GM12878 (cell line): ENCODE measurements at regions not wholly inside any gene's neighbourhood (a gene's known extent, or its start where the extent isn't known, plus 50 kb on each side); places are given as distances from the start of the nearest gene placed in this dataset.
A peak's percentile ranks its signal among the peaks of the same experiment; 100 is the strongest.

Experiments
- CBX3 ChIP-seq: fragments of 200-600 bp; sonication (generic); IDR thresholded peaks from 2 replicates; pipeline ENCODE4 v1.6.1; 2016; ENCODE audit warnings: low read depth, borderline replicate concordance
- CHD4 ChIP-seq: fragments of 200-600 bp; sonication (generic); IDR thresholded peaks from 2 replicates; pipeline ENCODE4 v1.6.1; 2016; ENCODE audit warnings: mild to moderate bottlenecking
- DPF2 ChIP-seq: fragments of 450-650 bp; IDR thresholded peaks from 2 replicates; pipeline ENCODE4 v1.6.1; 2017; ENCODE audit warnings: mild to moderate bottlenecking
- FOS ChIP-seq: IDR thresholded peaks from 3 replicates; pipeline ENCODE4 v1.6.1; 2011; ENCODE audit warnings: borderline replicate concordance; ENCODE audit not compliant: insufficient read length; ENCODE audit errors: extremely low read depth
- IKZF2 ChIP-seq, 2 experiments: fragments of 450-650 bp; IDR thresholded peaks; 2 replicates each; pipeline ENCODE4 v1.6.1; 2017; ENCODE audit warnings: mild to moderate bottlenecking in 2 of 2, moderate library complexity in 2 of 2
- KLF5 ChIP-seq: fragments of 450-650 bp; IDR thresholded peaks from 2 replicates; pipeline ENCODE4 v1.6.1; 2014; ENCODE audit warnings: mild to moderate bottlenecking; ENCODE audit not compliant: partially characterized antibody
- MXI1 ChIP-seq: fragments of 150-350 bp; IDR thresholded peaks from 2 replicates; pipeline ENCODE4 v1.6.1; 2011; ENCODE audit warnings: low read depth, mild to moderate bottlenecking, inconsistent platforms, low read length, improper control_type of control experiment
- PAX5 ChIP-seq: IDR thresholded peaks from 2 replicates; pipeline ENCODE4 v1.6.1; 2011; ENCODE audit warnings: low read depth, low read length, borderline replicate concordance
- RAD51 ChIP-seq: fragments of 450-650 bp; IDR thresholded peaks from 2 replicates; pipeline ENCODE4 v1.6.1; 2016; ENCODE audit warnings: moderate library complexity, mild to moderate bottlenecking, inconsistent platforms
- RFX5 ChIP-seq: IDR thresholded peaks from 2 replicates; pipeline ENCODE4 v1.6.1; 2011; ENCODE audit warnings: low read depth, low read length, improper control_type of control experiment
- STAT3 ChIP-seq: IDR thresholded peaks from 2 replicates; pipeline ENCODE4 v1.6.1; 2011; ENCODE audit warnings: low read depth, low read length, improper control_type of control experiment
- TCF12 ChIP-seq: IDR thresholded peaks from 2 replicates; pipeline ENCODE4 v1.6.1; 2011; ENCODE audit warnings: low read depth, mild to moderate bottlenecking, low read length
- TCF7 ChIP-seq: IDR thresholded peaks from 2 replicates; pipeline ENCODE4 v1.6.1; 2014; ENCODE audit warnings: antibody characterized with exemption, borderline replicate concordance
- ZNF217 ChIP-seq: fragments of 450-650 bp; IDR thresholded peaks from 2 replicates; pipeline ENCODE4 v1.6.1; 2017; ENCODE audit warnings: antibody characterized with exemption, mild to moderate bottlenecking
- ZZZ3 ChIP-seq: IDR thresholded peaks from 2 replicates; pipeline ENCODE4 v1.6.1; 2011; ENCODE audit warnings: low read depth; ENCODE audit not compliant: control insufficient read depth, insufficient read length
- TF ChIP-seq, protein P1 (sequence below): fragments of 450-650 bp; IDR thresholded peaks from 2 replicates; pipeline ENCODE4 v1.6.1; 2017; ENCODE audit warnings: low read depth, mild to moderate bottlenecking, moderate library complexity
- TF ChIP-seq, protein P2 (sequence below): IDR thresholded peaks from 2 replicates; pipeline ENCODE4 v1.6.1; 2012; ENCODE audit warnings: low read depth, low read length, improper control_type of control experiment
- TF ChIP-seq, protein P3 (sequence below): IDR thresholded peaks from 2 replicates; pipeline ENCODE4 v1.6.1; 2011; ENCODE audit warnings: low read depth, low read length, improper control_type of control experiment, borderline replicate concordance
- TF ChIP-seq, protein P4 (sequence below): fragments of 450-650 bp; IDR thresholded peaks from 2 replicates; pipeline ENCODE4 v1.6.1; 2017; ENCODE audit warnings: mild to moderate bottlenecking, moderate library complexity
- TF ChIP-seq, protein P5 (sequence below): fragments of 450-650 bp; formaldehyde crosslinking; IDR thresholded peaks from 2 replicates; pipeline ENCODE4 v1.5.0; 2022; ENCODE audit warnings: mild to moderate bottlenecking, missing genetic modification characterization

DNA sequence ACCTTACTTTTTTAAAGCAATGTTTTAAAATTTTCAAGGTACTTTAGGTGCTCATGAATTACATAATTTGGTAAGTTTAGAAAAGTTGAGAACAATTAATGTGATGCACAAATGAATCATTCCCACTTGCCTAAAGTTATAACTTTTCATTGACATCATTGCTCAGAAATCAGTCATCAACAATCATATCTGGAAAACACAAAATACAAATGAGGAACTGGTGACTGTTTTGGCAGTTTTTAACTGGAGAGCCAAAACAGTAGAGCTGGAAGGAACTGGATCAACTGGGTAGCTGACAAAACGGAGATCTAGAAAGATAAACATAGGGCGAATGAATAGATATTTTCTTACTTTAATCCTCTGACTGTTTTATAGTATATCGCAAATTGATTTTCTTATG lies 767.1 kb downstream of the IGSF11 start (continued):
- TF ChIP-seq, protein P1, sequence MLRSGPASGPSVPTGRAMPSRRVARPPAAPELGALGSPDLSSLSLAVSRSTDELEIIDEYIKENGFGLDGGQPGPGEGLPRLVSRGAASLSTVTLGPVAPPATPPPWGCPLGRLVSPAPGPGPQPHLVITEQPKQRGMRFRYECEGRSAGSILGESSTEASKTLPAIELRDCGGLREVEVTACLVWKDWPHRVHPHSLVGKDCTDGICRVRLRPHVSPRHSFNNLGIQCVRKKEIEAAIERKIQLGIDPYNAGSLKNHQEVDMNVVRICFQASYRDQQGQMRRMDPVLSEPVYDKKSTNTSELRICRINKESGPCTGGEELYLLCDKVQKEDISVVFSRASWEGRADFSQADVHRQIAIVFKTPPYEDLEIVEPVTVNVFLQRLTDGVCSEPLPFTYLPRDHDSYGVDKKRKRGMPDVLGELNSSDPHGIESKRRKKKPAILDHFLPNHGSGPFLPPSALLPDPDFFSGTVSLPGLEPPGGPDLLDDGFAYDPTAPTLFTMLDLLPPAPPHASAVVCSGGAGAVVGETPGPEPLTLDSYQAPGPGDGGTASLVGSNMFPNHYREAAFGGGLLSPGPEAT: no peak
- TF ChIP-seq, protein P2, sequence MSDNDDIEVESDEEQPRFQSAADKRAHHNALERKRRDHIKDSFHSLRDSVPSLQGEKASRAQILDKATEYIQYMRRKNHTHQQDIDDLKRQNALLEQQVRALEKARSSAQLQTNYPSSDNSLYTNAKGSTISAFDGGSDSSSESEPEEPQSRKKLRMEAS: no peak
- no peak for TF ChIP-seq FOS
- TF ChIP-seq TCF12: no peak
- TF ChIP-seq, protein P3, sequence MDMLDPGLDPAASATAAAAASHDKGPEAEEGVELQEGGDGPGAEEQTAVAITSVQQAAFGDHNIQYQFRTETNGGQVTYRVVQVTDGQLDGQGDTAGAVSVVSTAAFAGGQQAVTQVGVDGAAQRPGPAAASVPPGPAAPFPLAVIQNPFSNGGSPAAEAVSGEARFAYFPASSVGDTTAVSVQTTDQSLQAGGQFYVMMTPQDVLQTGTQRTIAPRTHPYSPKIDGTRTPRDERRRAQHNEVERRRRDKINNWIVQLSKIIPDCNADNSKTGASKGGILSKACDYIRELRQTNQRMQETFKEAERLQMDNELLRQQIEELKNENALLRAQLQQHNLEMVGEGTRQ: no peak
- peak; percentile 44; the same call in 1 of the 2 replicates for TF ChIP-seq TCF7
- TF ChIP-seq, protein P4, sequence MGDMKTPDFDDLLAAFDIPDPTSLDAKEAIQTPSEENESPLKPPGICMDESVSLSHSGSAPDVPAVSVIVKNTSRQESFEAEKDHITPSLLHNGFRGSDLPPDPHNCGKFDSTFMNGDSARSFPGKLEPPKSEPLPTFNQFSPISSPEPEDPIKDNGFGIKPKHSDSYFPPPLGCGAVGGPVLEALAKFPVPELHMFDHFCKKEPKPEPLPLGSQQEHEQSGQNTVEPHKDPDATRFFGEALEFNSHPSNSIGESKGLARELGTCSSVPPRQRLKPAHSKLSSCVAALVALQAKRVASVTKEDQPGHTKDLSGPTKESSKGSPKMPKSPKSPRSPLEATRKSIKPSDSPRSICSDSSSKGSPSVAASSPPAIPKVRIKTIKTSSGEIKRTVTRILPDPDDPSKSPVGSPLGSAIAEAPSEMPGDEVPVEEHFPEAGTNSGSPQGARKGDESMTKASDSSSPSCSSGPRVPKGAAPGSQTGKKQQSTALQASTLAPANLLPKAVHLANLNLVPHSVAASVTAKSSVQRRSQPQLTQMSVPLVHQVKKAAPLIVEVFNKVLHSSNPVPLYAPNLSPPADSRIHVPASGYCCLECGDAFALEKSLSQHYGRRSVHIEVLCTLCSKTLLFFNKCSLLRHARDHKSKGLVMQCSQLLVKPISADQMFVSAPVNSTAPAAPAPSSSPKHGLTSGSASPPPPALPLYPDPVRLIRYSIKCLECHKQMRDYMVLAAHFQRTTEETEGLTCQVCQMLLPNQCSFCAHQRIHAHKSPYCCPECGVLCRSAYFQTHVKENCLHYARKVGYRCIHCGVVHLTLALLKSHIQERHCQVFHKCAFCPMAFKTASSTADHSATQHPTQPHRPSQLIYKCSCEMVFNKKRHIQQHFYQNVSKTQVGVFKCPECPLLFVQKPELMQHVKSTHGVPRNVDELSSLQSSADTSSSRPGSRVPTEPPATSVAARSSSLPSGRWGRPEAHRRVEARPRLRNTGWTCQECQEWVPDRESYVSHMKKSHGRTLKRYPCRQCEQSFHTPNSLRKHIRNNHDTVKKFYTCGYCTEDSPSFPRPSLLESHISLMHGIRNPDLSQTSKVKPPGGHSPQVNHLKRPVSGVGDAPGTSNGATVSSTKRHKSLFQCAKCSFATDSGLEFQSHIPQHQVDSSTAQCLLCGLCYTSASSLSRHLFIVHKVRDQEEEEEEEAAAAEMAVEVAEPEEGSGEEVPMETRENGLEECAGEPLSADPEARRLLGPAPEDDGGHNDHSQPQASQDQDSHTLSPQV: no peak
- no peak for TF ChIP-seq STAT3
- peak; percentile 45 to 56; a peak in 3 of 4 replicates for TF ChIP-seq IKZF2 (IDR thresholded peaks at IDR 0.05)
- no peak for TF ChIP-seq ZZZ3
- no peak for TF ChIP-seq CHD4
- TF ChIP-seq PAX5: no peak
- TF ChIP-seq, protein P5, sequence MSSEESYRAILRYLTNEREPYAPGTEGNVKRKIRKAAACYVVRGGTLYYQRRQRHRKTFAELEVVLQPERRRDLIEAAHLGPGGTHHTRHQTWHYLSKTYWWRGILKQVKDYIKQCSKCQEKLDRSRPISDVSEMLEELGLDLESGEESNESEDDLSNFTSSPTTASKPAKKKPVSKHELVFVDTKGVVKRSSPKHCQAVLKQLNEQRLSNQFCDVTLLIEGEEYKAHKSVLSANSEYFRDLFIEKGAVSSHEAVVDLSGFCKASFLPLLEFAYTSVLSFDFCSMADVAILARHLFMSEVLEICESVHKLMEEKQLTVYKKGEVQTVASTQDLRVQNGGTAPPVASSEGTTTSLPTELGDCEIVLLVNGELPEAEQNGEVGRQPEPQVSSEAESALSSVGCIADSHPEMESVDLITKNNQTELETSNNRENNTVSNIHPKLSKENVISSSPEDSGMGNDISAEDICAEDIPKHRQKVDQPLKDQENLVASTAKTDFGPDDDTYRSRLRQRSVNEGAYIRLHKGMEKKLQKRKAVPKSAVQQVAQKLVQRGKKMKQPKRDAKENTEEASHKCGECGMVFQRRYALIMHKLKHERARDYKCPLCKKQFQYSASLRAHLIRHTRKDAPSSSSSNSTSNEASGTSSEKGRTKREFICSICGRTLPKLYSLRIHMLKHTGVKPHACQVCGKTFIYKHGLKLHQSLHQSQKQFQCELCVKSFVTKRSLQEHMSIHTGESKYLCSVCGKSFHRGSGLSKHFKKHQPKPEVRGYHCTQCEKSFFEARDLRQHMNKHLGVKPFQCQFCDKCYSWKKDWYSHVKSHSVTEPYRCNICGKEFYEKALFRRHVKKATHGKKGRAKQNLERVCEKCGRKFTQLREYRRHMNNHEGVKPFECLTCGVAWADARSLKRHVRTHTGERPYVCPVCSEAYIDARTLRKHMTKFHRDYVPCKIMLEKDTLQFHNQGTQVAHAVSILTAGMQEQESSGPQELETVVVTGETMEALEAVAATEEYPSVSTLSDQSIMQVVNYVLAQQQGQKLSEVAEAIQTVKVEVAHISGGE (CRISPR knock-in tag): no peak
- no peak for TF ChIP-seq RFX5
- no peak for TF ChIP-seq CBX3
- TF ChIP-seq ZNF217: no peak
- no peak for TF ChIP-seq RAD51
- no peak for TF ChIP-seq MXI1
- peak; percentile 59; the same call in 1 of the 2 replicates for TF ChIP-seq DPF2
- TF ChIP-seq KLF5: no peak
